SK-N-SH treated with all-trans-retinoic acid at 6 μM for 48 hours (cell line): ENCODE measurements at regions not wholly inside any gene's neighbourhood (a gene's known extent, or its start where the extent isn't known, plus 50 kb on each side); places are given as distances from the start of the nearest gene placed in this dataset.

Experiments
- ARNTL ChIP-seq: fragments of 450-650 bp; formaldehyde crosslinking; IDR thresholded peaks from 2 replicates; pipeline ENCODE4 v1.5.0; 2020; ENCODE audit warnings: low read depth, mild to moderate bottlenecking, moderate library complexity, borderline replicate concordance
- ZFP30 ChIP-seq: fragments of 450-650 bp; formaldehyde crosslinking; IDR thresholded peaks from 2 replicates; pipeline ENCODE4 v1.5.0; 2022; ENCODE audit warnings: mild to moderate bottlenecking, moderate library complexity
- ZNF565 ChIP-seq: fragments of 450-650 bp; formaldehyde crosslinking; conservative IDR thresholded peaks from 2 replicates; pipeline ENCODE4 v1.5.0; 2020; ENCODE audit warnings: low read depth, mild to moderate bottlenecking, moderate library complexity
- TF ChIP-seq, protein P1 (sequence below): fragments of 250-450 bp; sonication (Bioruptor Pico); IDR thresholded peaks from 2 replicates; pipeline ENCODE4 v1.8.0; 2020; ENCODE audit warnings: mild to moderate bottlenecking, moderate library complexity, borderline replicate concordance

DNA sequence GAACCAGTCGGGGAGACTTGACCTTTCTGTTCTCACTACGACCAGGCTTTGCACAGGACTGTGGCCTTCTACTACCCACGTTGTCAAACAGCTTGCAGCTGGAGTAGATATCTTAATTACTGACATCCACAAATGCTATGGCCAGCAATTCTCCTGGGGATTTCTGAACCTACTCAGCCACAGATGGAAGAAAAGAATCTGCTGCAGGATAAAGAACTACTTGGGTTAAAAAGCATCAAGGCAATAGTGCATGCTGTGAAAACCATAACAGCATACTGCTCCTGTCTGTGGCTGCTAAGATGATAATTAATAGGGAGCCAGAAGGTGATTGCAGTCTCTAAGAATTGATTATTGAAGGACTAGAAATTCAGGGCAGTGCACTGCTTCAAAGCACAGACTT, 859.2 kb upstream of the SEMA6D start:
- TF ChIP-seq ZNF565 (CRISPR knock-in tag) (no peak), ARNTL (CRISPR knock-in tag) (no peak), ZFP30 (CRISPR knock-in tag) (no peak)
- TF ChIP-seq, protein P1, sequence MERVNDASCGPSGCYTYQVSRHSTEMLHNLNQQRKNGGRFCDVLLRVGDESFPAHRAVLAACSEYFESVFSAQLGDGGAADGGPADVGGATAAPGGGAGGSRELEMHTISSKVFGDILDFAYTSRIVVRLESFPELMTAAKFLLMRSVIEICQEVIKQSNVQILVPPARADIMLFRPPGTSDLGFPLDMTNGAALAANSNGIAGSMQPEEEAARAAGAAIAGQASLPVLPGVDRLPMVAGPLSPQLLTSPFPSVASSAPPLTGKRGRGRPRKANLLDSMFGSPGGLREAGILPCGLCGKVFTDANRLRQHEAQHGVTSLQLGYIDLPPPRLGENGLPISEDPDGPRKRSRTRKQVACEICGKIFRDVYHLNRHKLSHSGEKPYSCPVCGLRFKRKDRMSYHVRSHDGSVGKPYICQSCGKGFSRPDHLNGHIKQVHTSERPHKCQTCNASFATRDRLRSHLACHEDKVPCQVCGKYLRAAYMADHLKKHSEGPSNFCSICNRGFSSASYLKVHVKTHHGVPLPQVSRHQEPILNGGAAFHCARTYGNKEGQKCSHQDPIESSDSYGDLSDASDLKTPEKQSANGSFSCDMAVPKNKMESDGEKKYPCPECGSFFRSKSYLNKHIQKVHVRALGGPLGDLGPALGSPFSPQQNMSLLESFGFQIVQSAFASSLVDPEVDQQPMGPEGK (CRISPR knock-in tag) = no peak
